ENCODE measurements at regions not wholly inside any gene's neighbourhood (a gene's known extent, or its start where the extent isn't known, plus 50 kb on each side); places are given as distances from the start of the nearest gene placed in this dataset.

- CTCF ChIA-PET: no interaction called here
- POLR2A ChIA-PET: no interaction called here
- no peak for TF ChIP-seq FOXK2 (IDR thresholded peaks at IDR 0.05)
- no peak for TF ChIP-seq ELF4 (IDR thresholded peaks at IDR 0.05)
- TF ChIP-seq FOXA1 (IDR thresholded peaks at IDR 0.05): no peak
- no peak for TF ChIP-seq CTBP1 (IDR thresholded peaks at IDR 0.05; ENCODE audit: borderline replicate concordance)
- no peak for TF ChIP-seq SUZ12 (IDR thresholded peaks at IDR 0.05)
- TF ChIP-seq ZNF384 (IDR thresholded peaks at IDR 0.05): no peak
- TF ChIP-seq SP1 (IDR thresholded peaks at IDR 0.05): no peak
- no peak for TF ChIP-seq ARNT (IDR thresholded peaks at IDR 0.05)
- no peak for TF ChIP-seq NFRKB (IDR thresholded peaks at IDR 0.05)
- no peak for TF ChIP-seq TARDBP (IDR thresholded peaks at IDR 0.05)
- TF ChIP-seq HDGF (IDR thresholded peaks at IDR 0.05; ENCODE audit: borderline replicate concordance): no peak
- no peak for TF ChIP-seq L3MBTL2 (conservative IDR thresholded peaks at IDR 0.05)
- TF ChIP-seq FOXM1 (IDR thresholded peaks at IDR 0.05; ENCODE audit: borderline replicate concordance): no peak
- TF ChIP-seq PKNOX1 (IDR thresholded peaks at IDR 0.05): no peak
- TF ChIP-seq LEF1 (IDR thresholded peaks at IDR 0.05; ENCODE audit: borderline replicate concordance): no peak
- TF ChIP-seq BHLHE40 (IDR thresholded peaks at IDR 0.05; ENCODE audit: borderline replicate concordance): no peak
- DNase-seq (ENCODE audit: extremely low spot score): no peak
These were observed 147.1 kb upstream of the RPL34 start for GRCh38 chr4:108473163-108473720.

- no peak for DNase-seq (ENCODE audit: extremely low spot score)
- ChIA-PET POLR2A (no interaction called here), CTCF (no interaction called here)
- no peak for TF ChIP-seq FOXM1 (IDR thresholded peaks at IDR 0.05; ENCODE audit: borderline replicate concordance)
- TF ChIP-seq L3MBTL2 (conservative IDR thresholded peaks at IDR 0.05): no peak
- TF ChIP-seq ZNF384 (IDR thresholded peaks at IDR 0.05): no peak
- TF ChIP-seq HDGF (IDR thresholded peaks at IDR 0.05; ENCODE audit: borderline replicate concordance): no peak
- no peak for TF ChIP-seq SP1 (IDR thresholded peaks at IDR 0.05)
- TF ChIP-seq ARNT (IDR thresholded peaks at IDR 0.05): no peak
- TF ChIP-seq TARDBP (IDR thresholded peaks at IDR 0.05): no peak
- no peak for TF ChIP-seq FOXA1 (IDR thresholded peaks at IDR 0.05)
- no peak for TF ChIP-seq FOXK2 (IDR thresholded peaks at IDR 0.05)
- no peak for TF ChIP-seq CTBP1 (IDR thresholded peaks at IDR 0.05; ENCODE audit: borderline replicate concordance)
- TF ChIP-seq PKNOX1 (IDR thresholded peaks at IDR 0.05): no peak
- TF ChIP-seq BHLHE40 (IDR thresholded peaks at IDR 0.05; ENCODE audit: borderline replicate concordance): no peak
- no peak for TF ChIP-seq ELF4 (IDR thresholded peaks at IDR 0.05)
- TF ChIP-seq LEF1 (IDR thresholded peaks at IDR 0.05; ENCODE audit: borderline replicate concordance): no peak
- no peak for TF ChIP-seq NFRKB (IDR thresholded peaks at IDR 0.05)
- no peak for TF ChIP-seq SUZ12 (IDR thresholded peaks at IDR 0.05)
These were observed 153.2 kb upstream of the RPL34 start for GRCh38 chr4:108466936-108467902.

GRCh38 chr4:108465886-108466500 lies 154.4 kb upstream of the RPL34 start:
- ChIA-PET POLR2A (no interaction called here), CTCF (interaction anchor here (0.6 kb wide), 2 partner anchors 108 to 295 kb away, joined by 3 read pairs; no protein-coding TSS in a partner anchor)
- no peak for TF ChIP-seq PKNOX1 (IDR thresholded peaks at IDR 0.05)
- no peak for TF ChIP-seq ARNT (IDR thresholded peaks at IDR 0.05)
- TF ChIP-seq FOXM1 (IDR thresholded peaks at IDR 0.05; ENCODE audit: borderline replicate concordance): no peak
- no peak for TF ChIP-seq TARDBP (IDR thresholded peaks at IDR 0.05)
- no peak for TF ChIP-seq HDGF (IDR thresholded peaks at IDR 0.05; ENCODE audit: borderline replicate concordance)
- no peak for TF ChIP-seq ZNF384 (IDR thresholded peaks at IDR 0.05)
- no peak for TF ChIP-seq FOXA1 (IDR thresholded peaks at IDR 0.05)
- TF ChIP-seq BHLHE40 (IDR thresholded peaks at IDR 0.05; ENCODE audit: borderline replicate concordance): no peak
- no peak for TF ChIP-seq L3MBTL2 (conservative IDR thresholded peaks at IDR 0.05)
- TF ChIP-seq SUZ12 (IDR thresholded peaks at IDR 0.05): no peak
- no peak for TF ChIP-seq FOXK2 (IDR thresholded peaks at IDR 0.05)
- no peak for TF ChIP-seq CTBP1 (IDR thresholded peaks at IDR 0.05; ENCODE audit: borderline replicate concordance)
- TF ChIP-seq NFRKB (IDR thresholded peaks at IDR 0.05): no peak
- DNase-seq (ENCODE audit: extremely low spot score): no peak

- TF ChIP-seq CTBP1 (IDR thresholded peaks at IDR 0.05; ENCODE audit: borderline replicate concordance) (no peak), SP1 (IDR thresholded peaks at IDR 0.05) (no peak), TARDBP (IDR thresholded peaks at IDR 0.05) (no peak), ELF4 (IDR thresholded peaks at IDR 0.05) (no peak), NFRKB (IDR thresholded peaks at IDR 0.05) (no peak), BHLHE40 (IDR thresholded peaks at IDR 0.05; ENCODE audit: borderline replicate concordance) (no peak), FOXM1 (IDR thresholded peaks at IDR 0.05; ENCODE audit: borderline replicate concordance) (no peak), SUZ12 (IDR thresholded peaks at IDR 0.05) (no peak), FOXK2 (IDR thresholded peaks at IDR 0.05) (no peak), FOXA1 (IDR thresholded peaks at IDR 0.05) (no peak), HDGF (IDR thresholded peaks at IDR 0.05; ENCODE audit: borderline replicate concordance) (no peak), L3MBTL2 (conservative IDR thresholded peaks at IDR 0.05) (no peak), PKNOX1 (IDR thresholded peaks at IDR 0.05) (no peak), LEF1 (IDR thresholded peaks at IDR 0.05; ENCODE audit: borderline replicate concordance) (no peak)
These were observed 161.7 kb upstream of the RPL34 start for GRCh38 chr4:108458681-108459080.

More at GRCh38 chr4:108458681-108459080, 161.7 kb upstream of the RPL34 start:
- CTCF ChIA-PET: no interaction called here
- no peak for DNase-seq (ENCODE audit: extremely low spot score)
- POLR2A ChIA-PET: no interaction called here
